OCI-M2 (cell line): ENCODE measurements at regions not wholly inside any gene's neighbourhood (a gene's known extent, or its start where the extent isn't known, plus 50 kb on each side); places are given as distances from the start of the nearest gene placed in this dataset.

Experiments used
- DNase-seq: peaks from one replicate; lab custom pipeline; 2025; ENCODE audit not compliant: unreplicated experiment; lab: John Stamatoyannopoulos, UW

DNA sequence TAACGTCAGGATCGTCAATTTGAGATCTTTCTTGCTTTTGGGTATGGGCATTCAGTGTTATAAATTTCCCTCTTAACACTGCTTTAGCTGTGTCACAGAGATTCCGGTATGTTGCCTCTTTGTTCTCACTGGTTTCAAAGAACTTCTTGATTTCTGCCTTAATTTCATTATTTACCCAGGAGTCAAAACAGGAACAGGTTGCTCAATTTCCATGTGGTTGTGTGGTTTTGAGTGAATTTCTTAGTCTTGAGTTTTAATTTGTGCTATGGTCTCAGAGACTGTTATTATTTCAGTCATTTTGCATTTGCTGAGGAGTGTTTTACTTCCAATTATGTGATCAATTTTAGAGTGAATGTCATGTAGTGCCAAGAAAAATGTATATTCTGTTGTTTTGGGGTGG, 153.1 kb downstream of the PCDH17 start:
- DNase-seq = no peak

DNA sequence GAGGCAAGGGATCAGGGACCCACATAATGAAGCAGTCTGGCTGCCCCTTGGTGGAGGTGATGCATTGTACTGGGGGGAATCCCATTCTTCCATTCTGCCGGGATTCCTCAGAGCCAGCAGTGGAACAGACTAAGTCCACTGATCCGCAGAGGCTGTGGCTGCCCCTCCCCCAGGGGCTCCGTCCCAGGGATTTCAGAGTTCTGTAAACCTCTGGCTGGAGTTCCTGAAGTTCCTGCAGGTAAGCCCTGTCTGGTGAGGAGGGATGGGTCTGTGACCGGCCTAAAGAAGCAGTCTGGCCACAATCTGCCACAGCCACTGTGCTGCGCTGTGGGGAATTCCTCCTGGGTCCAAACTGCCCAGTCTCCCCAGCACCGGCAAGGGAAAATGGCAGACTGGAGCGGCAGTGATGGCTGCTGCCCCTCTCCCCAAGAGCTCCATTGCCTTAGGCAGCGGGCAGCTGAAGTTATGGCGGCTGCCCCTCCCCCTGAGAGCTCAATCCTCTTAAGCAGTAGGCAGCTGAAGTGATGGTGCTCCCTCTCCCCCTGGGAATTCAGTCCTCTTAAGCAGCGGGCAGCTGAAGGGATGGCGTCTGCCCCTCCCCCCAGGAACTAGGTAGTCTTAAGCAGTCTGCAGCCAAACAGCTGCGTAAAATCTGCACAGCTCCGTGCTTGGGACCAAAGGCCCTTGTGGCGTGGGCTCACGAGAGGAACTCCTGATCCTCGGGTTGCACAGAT, 155.7 kb downstream of the PCDH17 start:
- DNase-seq = no peak

DNA sequence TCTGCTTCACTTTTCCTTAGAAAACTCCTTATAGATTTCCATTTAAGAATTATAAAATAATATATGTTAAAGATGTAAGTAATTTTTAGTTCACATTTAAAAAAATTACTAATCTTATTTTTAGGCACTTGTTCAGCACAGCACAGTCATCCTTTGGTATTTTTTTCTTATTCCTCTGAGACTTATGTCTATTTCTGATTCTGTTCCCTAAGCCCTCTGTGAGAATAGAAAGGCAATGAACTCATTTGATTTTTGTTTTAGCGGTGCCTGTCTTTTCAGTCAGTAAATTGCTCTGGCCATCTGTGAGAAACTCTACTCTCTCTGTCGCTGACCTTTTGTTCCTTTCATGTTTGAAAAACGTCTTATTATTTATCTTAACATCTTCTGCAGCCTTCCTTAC, 168.1 kb downstream of the PCDH17 start:
- DNase-seq = no peak

DNA sequence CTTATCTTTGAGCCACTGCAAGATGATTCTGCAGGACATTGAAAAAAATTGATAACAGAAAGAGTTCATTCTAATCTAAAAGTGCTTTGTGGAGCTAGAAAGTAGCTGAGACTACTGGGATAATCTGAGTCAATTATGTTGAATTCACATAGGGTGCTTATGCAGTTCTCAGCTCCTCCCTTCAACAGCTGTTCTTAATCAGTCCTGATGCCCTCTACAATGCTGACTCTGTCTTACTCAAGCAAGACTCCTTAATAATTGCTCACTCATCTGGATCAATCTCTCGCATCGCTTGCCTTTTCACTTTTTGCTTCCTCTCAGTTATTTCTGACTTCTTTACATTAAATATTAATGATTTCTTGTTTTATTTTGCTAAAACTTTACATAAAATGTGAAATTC, 182.1 kb downstream of the PCDH17 start:
- DNase-seq = no peak

DNA sequence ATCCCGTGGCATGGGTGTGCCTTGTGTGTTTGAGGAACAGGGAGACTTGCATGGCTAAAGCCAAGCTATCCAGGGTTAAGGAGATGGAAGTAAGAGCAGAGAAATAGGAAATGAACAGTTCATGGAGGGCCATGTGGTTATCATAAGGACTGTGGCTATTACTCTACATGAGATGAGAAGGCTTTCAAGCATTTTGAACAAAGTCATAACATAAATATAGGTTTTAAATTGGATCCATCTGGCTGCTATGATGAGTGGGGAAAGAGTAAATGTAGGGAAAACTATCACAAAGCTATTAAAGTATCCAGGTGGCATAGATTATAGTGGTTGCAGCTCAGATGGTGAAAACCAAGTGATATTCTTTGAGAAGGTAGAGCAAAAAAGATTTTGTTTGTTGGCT, 184.1 kb downstream of the PCDH17 start:
- no peak for DNase-seq

DNA sequence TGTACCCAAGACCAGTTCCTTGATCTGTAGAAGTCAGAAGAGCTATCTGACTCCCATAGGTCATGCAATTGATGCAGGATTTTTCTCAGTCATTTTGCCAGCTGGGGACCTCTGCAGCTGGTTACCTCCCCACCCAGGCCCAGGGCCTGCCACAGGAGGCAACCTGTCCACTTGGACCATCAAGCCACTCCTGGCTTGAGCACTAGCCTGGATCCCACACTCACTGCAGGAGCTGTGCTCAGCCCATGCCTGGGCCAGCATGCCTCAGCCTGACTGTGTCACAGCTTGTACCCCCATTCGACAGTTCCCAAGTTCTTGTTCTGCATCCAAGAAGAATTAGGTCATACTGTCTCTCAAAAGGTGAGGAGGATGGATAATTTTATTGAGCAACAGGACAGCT, 189.4 kb downstream of the PCDH17 start:
- DNase-seq = no peak

DNA sequence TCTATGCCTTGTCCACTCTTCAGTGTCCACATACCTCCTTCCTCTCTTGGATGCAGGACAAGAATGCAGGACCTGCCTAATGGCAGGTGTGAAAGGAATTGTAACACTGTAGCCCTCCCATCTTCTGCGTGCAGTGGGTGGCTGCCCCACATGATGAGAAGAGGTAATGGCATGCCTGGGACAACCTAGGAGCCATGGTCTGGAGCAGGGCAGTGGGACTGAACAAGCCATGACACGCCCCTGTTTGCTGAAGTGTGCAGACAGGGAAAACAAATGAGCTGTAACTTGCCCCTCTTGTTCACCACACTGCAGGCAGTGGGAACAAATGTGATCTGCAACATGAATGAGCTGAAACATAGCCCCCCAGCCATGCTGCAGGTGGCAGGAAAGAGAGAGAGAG, 192.2 kb downstream of the PCDH17 start:
- DNase-seq = no peak

DNA sequence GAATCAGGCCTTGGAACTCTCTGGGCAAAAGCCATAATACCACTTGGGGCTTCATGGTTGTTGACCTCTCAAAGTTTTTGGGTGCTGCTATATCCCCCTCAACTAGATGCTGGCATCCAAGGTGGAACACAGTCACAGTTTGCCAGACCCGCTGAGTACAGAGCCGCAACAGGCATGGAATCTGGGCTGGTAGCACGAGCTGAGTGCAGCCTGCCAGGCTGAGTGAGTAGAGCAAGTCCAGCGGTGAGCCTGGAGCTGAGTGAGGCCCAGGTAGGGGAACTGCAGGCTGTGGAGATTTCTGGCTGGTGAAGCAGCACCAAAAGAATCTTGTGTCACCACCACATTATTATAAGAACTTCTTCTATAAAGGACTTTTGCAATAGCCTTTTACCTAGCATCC, 192.6 kb downstream of the PCDH17 start:
- no peak for DNase-seq

DNA sequence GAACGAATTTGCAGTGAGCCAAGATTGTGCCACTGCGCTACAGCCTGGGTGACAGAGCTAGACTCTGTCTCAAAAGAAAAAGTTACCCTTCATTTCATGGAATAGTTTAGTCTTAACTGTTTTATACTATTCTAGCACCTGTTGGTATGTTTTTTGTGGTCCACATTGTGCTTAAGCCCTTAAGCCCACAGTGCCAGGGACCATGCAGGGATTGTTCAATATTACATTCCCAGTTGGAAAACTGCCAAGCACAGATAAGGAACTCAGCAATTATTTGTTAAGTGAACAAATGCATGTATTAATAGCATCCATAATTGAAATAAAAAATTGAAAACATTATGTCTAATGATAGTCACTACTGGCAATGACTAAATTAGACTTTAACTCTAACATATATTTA, 193.5 kb downstream of the PCDH17 start:
- DNase-seq = no peak

DNA sequence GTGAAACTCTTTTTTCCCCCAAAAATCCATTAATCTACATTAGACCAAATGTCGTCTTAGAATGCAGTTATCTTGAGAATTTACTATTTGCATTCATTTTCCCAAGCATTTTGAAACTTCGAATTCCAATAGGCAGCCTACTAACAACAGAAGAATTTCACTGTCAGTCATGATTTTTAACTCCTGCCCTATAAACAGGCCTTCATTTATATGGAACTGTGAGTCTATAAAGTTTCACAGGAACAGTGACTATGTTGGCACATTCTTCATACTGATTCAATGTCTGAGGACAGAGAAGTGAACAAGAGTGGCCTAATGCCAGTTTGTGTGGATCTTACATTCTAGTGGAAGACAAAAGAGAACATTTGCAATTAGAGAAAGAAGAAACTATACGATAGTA, 198.0 kb downstream of the PCDH17 start:
- DNase-seq = no peak

DNA sequence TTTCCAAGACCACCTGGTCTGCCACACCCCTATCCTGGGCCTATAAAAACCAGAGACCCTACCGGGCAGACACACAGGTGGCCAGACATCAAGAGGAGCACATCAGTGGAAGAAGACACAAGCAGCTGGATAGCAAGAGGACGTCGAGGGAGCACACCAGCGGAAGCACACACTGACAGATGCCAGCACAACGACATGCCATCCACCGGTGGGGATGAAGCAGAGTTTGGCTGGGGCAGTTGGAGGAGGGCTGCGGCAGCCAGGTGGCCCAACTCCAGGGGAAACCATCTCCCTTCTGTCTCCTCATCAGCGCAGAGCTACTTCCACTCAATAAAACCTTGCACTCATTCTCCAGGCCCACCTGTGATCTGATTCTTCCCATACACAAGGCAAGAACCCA, 200.6 kb downstream of the PCDH17 start:
- DNase-seq = no peak

DNA sequence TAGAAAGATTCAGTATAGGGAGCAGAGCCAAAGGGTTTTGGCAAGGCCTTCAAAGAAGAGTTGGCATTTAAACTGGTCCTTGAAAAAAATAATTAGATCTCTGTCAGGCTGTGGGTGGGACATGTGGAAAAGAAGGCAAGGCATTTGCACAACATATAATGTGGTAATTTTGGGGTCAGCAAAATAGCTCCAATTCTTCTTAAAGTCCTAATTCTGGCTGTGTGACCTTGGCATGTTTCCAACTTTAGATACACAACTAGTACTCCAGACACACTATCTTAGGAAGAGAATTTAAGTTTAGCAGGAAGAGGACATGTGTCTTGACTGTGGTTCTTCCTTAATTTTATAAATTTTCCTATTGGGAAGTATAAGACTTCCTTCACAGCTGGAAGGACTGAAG, 206.3 kb downstream of the PCDH17 start:
- no peak for DNase-seq

DNA sequence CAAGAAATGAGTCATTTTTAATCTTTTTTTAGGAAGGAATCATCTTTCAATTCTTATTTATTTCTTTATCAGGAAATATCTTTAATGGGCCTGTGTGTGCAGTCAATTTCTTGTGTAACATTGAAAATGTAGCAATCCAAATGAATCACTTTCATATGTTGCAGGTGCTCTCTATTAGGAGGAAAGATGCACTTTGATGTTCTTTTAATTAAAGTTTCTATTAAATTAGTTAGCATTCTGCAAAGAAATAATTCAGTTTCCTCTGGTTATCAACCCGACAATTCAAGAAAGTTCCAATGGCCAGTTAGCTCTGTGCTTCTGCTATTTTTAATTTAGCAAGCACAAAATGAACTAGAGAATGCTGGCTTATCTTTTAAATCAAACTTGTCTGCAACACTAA, 212.0 kb downstream of the PCDH17 start:
- no peak for DNase-seq

DNA sequence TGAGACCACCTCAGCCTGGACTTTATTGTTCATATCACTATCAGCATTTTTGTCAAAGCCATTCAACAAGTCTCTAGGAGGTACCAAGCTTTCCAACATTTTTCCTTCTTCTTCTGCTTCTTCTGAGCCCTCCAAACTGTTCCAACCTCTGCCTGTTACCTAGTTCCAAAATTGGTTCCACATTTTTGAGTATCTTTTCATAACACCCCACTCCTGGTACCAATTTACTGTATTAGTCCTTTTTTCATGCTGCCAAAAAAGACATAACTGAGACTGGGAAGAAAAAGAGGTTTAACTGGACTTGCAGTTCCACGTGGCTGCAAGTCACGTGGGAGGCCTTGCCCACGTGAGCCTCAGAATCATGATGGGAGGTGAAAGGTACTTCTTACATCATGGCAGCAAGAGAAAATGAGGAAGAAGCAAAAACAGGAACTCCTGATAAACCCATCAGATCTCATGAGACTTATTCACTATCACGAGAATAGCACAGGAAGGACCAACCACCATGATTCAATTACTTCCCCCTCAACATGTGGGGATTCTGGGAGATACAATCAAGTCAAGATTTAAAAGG, 215.1 kb downstream of the PCDH17 start:
- DNase-seq = no peak

DNA sequence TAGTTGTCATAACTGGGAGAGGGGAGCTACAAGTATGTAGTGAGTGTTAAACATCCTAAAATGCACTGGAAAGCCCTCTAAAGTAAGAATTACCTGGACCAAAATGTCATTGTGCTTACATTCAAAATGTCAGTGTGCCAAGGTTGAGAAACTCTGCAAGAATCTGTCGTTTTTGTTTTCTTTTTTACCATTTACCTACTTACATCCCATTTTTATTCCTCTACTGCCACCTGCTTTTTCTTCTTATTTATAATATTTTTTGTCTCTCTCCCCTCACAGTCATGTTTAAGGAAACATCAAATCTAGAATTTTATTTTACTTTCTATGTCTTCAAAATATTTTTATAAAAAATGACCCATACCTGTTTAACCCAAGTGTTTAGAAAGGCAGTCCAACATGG, 226.4 kb downstream of the PCDH17 start:
- DNase-seq = no peak

DNA sequence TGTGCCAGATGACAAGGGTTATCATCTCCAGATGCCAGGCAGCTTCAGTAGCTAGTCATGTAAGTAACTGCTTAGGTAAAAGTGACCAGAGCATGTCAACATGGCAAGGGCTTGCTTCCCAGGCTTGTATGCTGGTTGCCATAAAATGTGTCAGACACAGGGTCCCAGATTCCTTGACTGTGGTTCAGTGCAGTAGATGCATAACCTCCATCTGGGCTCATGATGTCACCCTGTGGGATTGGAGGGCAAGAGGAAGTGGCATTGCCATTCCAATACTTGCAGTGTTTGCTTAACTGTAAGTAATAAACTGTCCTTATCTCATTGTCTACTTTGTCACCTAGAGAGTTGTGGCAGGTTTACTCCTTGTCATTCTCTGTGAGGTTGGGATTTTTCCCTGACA, 226.8 kb downstream of the PCDH17 start:
- no peak for DNase-seq

DNA sequence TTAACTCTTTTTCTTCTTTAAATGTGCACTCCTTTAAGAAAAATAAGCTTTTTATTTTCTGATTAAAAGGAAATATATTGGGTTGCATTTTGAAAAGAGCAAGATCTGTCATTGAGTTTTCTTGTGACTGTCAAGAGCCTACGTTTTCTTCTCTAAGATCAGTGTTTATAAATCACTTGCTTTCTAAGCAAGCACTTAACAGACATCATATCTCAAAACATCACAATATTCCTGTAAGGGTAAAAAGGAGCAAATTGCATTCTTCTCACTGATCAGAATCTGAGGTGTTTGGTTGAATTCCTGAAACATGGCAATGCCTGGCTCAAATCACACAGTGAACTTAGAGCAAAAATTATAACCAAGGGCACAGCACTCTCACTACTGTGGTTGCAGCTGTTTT, 231.3 kb downstream of the PCDH17 start:
- DNase-seq = no peak

DNA sequence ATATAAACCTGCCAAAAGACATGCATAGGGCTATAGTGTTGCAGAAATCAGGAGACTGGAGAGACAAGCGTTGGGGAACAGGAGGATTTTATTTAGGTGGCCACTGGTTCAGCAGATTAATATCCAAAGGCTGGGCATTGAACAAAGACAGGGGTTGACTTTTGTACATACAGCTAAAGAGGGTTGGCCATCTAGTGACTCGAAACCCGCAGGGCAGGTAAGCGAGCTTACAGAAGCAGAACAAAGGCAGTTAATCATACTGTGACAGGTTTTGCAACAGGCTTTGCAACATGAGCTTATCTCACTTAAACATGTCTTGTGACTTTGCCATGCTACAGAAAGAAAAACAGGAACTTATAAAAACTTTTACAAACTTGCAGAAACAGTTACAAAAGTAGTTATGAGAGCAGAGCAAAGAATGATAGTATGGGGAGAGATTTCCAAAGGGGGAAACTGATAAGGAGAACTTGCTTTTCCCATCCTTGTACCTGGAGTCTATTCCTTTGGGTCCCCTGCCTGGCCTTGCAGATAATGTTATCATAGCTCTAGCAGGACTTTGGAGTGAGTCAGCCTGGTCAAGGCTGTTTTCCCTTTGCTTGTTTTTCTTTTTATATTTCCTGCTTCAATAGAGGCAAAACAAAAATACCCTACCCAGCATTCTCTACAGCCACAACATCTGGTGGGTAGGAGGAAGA, 234.2 kb downstream of the PCDH17 start:
- peak; percentile 29 for DNase-seq

DNA sequence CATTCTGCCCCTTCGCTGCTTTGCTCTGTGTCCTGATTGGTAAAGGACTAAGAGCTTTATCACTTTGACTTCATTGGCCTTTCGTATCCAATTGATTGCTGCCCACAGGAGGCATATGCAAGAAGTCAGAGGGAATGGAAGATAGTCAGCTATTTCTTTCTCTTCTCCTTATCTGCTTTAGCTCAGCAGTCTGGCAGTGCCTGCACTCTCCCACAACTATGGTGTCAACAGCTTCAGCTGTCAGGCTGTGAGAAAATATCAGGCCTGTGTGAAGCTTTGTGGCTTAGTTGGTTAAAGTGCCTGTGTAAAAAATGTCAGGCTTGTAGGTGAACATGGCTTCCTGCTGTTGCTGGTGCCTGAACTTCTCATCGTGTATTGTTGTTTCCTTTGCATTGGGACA, 243.0 kb downstream of the PCDH17 start:
- DNase-seq = peak; percentile 69

DNA sequence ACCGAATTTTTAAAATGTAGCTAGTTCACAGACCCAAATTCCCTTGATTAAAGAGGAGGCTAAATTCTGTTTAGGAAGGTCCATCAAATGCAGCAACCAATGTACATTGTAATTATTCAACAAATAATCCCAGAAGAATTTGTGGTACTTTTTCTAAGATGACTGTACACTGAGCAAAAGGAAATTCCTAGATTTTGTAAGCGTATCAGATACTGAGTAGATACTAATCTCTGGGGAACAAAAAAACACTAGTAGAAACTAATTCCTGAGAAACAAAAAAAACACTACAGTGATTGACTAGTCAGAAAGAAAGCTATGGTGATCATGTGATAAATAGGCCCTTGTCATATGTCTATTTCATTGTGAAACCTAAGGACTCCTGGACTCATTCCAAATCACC, 246.1 kb downstream of the PCDH17 start:
- no peak for DNase-seq

DNA sequence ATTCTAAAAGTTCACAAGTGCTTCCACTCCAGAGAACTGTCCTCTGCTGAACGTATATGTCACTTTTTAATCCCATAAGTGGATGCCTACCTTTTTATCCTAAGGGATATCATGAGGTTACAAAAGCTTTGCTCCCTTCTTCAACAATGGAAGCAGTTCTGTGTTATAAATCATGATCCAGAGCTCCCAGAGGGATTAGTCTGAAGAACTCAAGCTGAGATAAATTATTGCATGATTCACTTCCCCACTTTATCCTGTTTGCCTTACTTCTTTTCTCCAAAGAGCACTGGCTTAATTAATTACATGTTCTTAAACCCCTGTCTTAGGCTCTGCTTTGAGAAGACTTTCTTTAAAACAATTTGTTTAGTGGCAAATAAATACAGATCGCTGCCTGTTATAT, 246.7 kb downstream of the PCDH17 start:
- no peak for DNase-seq

DNA sequence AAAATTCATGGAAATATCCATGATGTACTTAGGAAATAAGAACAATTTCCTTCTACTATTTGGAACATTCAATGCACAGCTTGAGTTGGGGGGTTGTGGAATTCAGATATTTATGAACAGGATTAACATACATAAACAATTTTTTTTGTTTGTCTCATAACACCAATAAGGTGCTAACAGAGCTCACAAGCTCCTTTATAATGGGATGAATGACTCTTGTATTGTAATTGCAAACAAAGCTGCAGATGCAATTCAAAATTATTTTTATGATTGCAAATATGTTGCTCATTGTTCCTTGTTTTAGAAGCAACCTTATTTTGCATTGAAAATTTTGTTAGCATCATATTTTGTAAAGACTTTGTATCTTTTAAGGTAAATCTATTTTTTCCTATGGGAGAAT, 265.7 kb downstream of the PCDH17 start:
- DNase-seq = no peak

DNA sequence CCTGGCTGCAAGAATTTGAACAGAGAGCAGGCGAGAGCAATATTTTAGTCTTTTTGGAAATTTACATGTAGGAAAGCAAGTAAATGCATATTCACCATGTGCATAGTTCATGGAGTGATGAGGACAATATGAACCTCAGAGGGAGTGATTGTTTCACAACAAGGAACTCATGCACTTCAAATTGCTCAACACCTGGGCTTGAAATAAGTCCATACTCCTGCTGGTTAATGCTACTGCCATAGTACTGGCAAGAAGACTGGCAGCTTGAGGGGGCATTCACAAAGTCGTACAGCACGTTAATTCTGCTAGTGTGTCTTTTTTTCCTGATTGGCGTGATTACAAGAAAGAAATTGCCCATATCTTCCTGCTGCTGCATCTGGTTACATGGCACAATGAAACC, 267.6 kb downstream of the PCDH17 start:
- no peak for DNase-seq
